ENCODE measurements at regions not wholly inside any gene's neighbourhood (a gene's known extent, or its start where the extent isn't known, plus 50 kb on each side); places are given as distances from the start of the nearest gene placed in this dataset.
"Not testable (repeated sequence)": the region's sequence is repeated elsewhere in the genome, so short reads cannot be mapped to it uniquely, and the experiment has no call there.

DNA sequence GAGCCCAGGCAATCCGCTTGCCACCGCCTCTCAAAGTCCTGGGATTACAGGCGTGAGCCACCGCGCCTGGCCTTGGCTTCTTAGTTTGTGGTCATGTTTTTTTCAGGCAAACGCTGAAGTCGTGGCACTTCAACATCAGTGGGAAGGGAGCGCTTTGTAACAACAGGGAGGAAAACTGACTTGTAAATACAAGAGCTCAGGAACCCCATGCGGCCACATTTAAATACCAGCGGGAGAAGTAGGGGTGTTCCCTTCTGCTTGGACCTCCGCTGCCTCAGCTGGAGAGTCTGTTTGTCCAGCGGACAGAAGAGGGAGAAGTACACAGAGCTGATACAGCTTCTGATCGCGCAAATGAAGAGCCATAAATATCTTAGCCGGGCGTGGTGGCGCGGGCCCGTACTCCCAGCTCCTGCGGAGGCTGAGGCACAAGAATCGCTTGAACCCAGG lies 108.7 kb upstream of the KMT2C start:
- no peak overlapping the region for H3K27ac ChIP-seq (ENCODE audit: low read depth, low read length)
- H3K27me3 ChIP-seq (ENCODE audit: control insufficient read depth in 1 of 2, insufficient read depth in 2 of 2, low read length in 2 of 2): no peaks in the 10 kb centered on the region

GRCh38 chr7:152543799-152544198 lies 108.0 kb upstream of the KMT2C start:
- H3K36me3 ChIP-seq (ENCODE audit: control insufficient read depth in 1 of 2, insufficient read depth in 2 of 2, low read length in 2 of 2): no peaks in the 10 kb centered on the region

More for the DNA sequence above, 108.7 kb upstream of the KMT2C start:
- no peaks in the 10 kb centered on the region for H3K4me1 ChIP-seq (ENCODE audit: control insufficient read depth in 1 of 2, insufficient read depth in 2 of 2, low read length in 2 of 2)
- no peak overlapping the region for H3K4me3 ChIP-seq (ENCODE audit: low read depth in 1 of 2, low read length in 2 of 2)
- no peaks in the 10 kb centered on the region for H3K36me3 ChIP-seq (ENCODE audit: control insufficient read depth in 1 of 2, insufficient read depth in 2 of 2, low read length in 2 of 2)
- H3K9ac ChIP-seq (ENCODE audit: low read depth in 1 of 2, low read length in 2 of 2): no peak overlapping the region
- H3K9me3 ChIP-seq (ENCODE audit: control insufficient read depth in 1 of 2, low read length in 2 of 2): no peaks in the 10 kb centered on the region

GRCh38 chr7:152541892-152542291 lies 106.1 kb upstream of the KMT2C start:
- Histone ChIP-seq H3K4me1 (ENCODE audit: control insufficient read depth in 1 of 2, insufficient read depth in 2 of 2, low read length in 2 of 2) (no peaks in the 10 kb centered on the region), H3K27me3 (ENCODE audit: control insufficient read depth in 1 of 2, insufficient read depth in 2 of 2, low read length in 2 of 2) (no peaks in the 10 kb centered on the region), H3K4me3 (ENCODE audit: low read depth in 1 of 2, low read length in 2 of 2) (no peak overlapping the region), H3K9me3 (ENCODE audit: control insufficient read depth in 1 of 2, low read length in 2 of 2) (no peaks in the 10 kb centered on the region), H3K27ac (ENCODE audit: low read depth, low read length) (no peak overlapping the region), H3K9ac (ENCODE audit: low read depth in 1 of 2, low read length in 2 of 2) (no peak overlapping the region), H3K36me3 (ENCODE audit: control insufficient read depth in 1 of 2, insufficient read depth in 2 of 2, low read length in 2 of 2) (no peaks in the 10 kb centered on the region)

More at GRCh38 chr7:152543799-152544198, 108.0 kb upstream of the KMT2C start:
- H3K9ac ChIP-seq (ENCODE audit: low read depth in 1 of 2, low read length in 2 of 2): no peak overlapping the region
- H3K4me3 ChIP-seq (ENCODE audit: low read depth in 1 of 2, low read length in 2 of 2): no peak overlapping the region
- H3K4me1 ChIP-seq (ENCODE audit: control insufficient read depth in 1 of 2, insufficient read depth in 2 of 2, low read length in 2 of 2): no peaks in the 10 kb centered on the region
- H3K27ac ChIP-seq (ENCODE audit: low read depth, low read length): no peak overlapping the region
- H3K27me3 ChIP-seq (ENCODE audit: control insufficient read depth in 1 of 2, insufficient read depth in 2 of 2, low read length in 2 of 2): no peaks in the 10 kb centered on the region
- H3K9me3 ChIP-seq (ENCODE audit: control insufficient read depth in 1 of 2, low read length in 2 of 2): no peaks in the 10 kb centered on the region

DNA sequence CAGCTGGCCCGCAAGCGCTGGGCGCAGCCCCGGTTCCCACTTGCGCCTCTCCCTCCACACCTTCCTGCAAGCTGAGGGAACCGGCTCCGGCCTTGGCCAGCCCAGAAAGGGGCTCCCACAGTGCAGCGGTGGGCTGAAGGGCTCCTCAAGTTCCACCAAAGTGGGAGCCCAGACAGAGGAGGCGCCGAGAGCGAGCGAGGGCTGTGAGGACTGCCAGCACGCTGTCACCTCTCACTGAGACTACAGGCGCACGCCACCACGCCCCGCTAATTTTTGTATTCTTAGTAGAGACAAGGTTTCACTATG lies 103.3 kb upstream of the KMT2C start:
- not testable (repeated sequence) for H3K4me1 ChIP-seq (ENCODE audit: control insufficient read depth in 1 of 2, insufficient read depth in 2 of 2, low read length in 2 of 2); H3K27ac ChIP-seq (ENCODE audit: low read depth, low read length); H3K4me3 ChIP-seq (ENCODE audit: low read depth in 1 of 2, low read length in 2 of 2); H3K9ac ChIP-seq (ENCODE audit: low read depth in 1 of 2, low read length in 2 of 2); H3K27me3 ChIP-seq (ENCODE audit: control insufficient read depth in 1 of 2, insufficient read depth in 2 of 2, low read length in 2 of 2); H3K9me3 ChIP-seq (ENCODE audit: control insufficient read depth in 1 of 2, low read length in 2 of 2); H3K36me3 ChIP-seq (ENCODE audit: control insufficient read depth in 1 of 2, insufficient read depth in 2 of 2, low read length in 2 of 2)

DNA sequence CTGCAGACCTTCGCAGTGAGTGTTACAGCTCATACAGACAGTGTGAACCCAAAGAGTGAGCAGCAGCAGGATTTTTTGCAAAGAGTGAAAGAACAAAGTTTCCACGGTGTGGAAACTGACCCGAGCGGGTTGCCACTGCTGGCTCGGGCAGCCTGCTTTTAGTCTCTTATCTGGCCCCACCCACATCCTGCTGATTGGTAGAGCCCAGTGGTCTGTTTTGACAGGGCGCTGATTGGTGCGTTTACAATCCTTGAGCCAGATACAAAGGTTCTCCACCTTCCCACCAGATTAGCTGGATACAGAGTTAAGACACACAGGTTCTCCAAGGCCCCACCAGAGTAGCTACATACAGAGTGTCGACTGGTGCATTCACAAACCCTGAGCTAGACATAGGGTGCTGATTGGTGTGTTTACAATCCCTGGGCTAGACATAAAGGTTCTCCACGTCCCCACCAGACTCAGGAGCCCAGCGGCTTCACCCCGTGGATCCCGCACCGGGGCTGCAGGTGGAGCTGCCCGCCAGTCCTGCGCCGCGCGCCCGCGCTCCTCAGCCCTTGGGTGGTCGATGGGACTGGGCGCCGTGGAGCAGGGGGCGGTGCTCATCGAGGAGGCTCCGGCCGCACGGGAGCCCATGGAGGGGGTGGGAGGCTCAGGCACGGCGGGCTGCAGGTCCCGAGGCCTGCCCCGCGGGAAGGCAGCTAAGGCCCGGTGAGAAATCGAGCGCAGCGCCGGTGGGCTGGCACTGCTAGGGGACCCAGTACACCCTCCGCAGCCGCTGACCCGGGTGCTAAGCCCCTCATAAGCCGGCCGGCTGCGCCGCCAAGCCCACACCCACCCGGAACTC lies 102.8 kb upstream of the KMT2C start:
- H3K4me3 ChIP-seq (ENCODE audit: low read depth in 1 of 2, low read length in 2 of 2); H3K36me3 ChIP-seq (ENCODE audit: control insufficient read depth in 1 of 2, insufficient read depth in 2 of 2, low read length in 2 of 2); H3K27me3 ChIP-seq (ENCODE audit: control insufficient read depth in 1 of 2, insufficient read depth in 2 of 2, low read length in 2 of 2); H3K4me1 ChIP-seq (ENCODE audit: control insufficient read depth in 1 of 2, insufficient read depth in 2 of 2, low read length in 2 of 2); H3K9ac ChIP-seq (ENCODE audit: low read depth in 1 of 2, low read length in 2 of 2); H3K27ac ChIP-seq (ENCODE audit: low read depth, low read length); H3K9me3 ChIP-seq (ENCODE audit: control insufficient read depth in 1 of 2, low read length in 2 of 2): not testable (repeated sequence)

DNA sequence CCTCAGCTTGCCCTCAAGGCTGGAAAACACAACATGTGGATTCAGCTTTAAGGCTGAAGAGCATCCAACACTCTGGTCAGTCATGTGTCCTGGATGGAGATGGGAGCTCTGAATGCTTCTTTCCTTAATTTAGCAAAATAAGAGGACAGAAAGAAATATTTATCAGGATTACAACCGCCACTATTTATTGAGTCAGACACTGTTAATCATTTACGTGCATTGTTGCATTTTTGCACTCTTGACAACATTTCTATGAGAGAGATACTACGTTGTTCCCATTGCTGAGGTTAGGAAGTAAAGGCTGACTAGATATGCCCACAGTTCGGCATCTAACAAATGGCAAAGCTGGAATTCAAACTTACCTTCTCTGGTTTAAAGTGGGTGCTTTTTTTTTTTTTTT lies 101.8 kb upstream of the KMT2C start:
- H3K27me3 ChIP-seq (ENCODE audit: control insufficient read depth in 1 of 2, insufficient read depth in 2 of 2, low read length in 2 of 2): no peaks in the 10 kb centered on the region
- no peak overlapping the region for H3K27ac ChIP-seq (ENCODE audit: low read depth, low read length)
- H3K9me3 ChIP-seq (ENCODE audit: control insufficient read depth in 1 of 2, low read length in 2 of 2): no peaks in the 10 kb centered on the region
- no peaks in the 10 kb centered on the region for H3K36me3 ChIP-seq (ENCODE audit: control insufficient read depth in 1 of 2, insufficient read depth in 2 of 2, low read length in 2 of 2)
- no peaks in the 10 kb centered on the region for H3K4me1 ChIP-seq (ENCODE audit: control insufficient read depth in 1 of 2, insufficient read depth in 2 of 2, low read length in 2 of 2)
- no peak overlapping the region for H3K9ac ChIP-seq (ENCODE audit: low read depth in 1 of 2, low read length in 2 of 2)
- H3K4me3 ChIP-seq (ENCODE audit: low read depth in 1 of 2, low read length in 2 of 2): no peak overlapping the region

- no peaks in the 10 kb centered on the region for H3K27me3 ChIP-seq (ENCODE audit: control insufficient read depth in 1 of 2, insufficient read depth in 2 of 2, low read length in 2 of 2)
- no peak overlapping the region for H3K27ac ChIP-seq (ENCODE audit: low read depth, low read length)
- H3K9me3 ChIP-seq (ENCODE audit: control insufficient read depth in 1 of 2, low read length in 2 of 2): no peaks in the 10 kb centered on the region
- no peak overlapping the region for H3K9ac ChIP-seq (ENCODE audit: low read depth in 1 of 2, low read length in 2 of 2)
- no peaks in the 10 kb centered on the region for H3K4me1 ChIP-seq (ENCODE audit: control insufficient read depth in 1 of 2, insufficient read depth in 2 of 2, low read length in 2 of 2)
- H3K36me3 ChIP-seq (ENCODE audit: control insufficient read depth in 1 of 2, insufficient read depth in 2 of 2, low read length in 2 of 2): no peaks in the 10 kb centered on the region
- H3K4me3 ChIP-seq (ENCODE audit: low read depth in 1 of 2, low read length in 2 of 2): no peak overlapping the region
Observed at GRCh38 chr7:152528612-152529011, 92.8 kb upstream of the KMT2C start.

DNA sequence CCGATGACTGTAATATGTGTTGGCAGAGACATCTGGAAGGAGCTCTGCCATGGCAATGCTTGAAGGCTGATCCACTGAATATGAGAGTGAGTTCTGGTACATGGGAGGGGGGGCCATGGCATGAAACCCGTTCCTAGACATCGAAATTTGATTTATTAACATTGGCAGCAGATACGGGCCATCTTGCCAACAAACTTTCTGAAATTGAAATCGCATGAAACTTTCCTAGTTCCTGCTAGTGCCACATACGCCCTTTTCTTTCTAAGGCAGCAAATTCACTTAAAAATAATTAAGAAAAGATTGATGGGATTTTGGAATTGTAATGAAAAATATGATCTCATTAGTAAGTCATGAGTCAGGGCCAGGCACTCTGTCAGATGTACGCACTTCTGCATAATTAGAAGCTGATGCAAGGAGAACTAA lies 91.8 kb upstream of the KMT2C start:
- Histone ChIP-seq H3K36me3 (ENCODE audit: control insufficient read depth in 1 of 2, insufficient read depth in 2 of 2, low read length in 2 of 2) (no peaks in the 10 kb centered on the region), H3K9ac (ENCODE audit: low read depth in 1 of 2, low read length in 2 of 2) (no peak overlapping the region), H3K27ac (ENCODE audit: low read depth, low read length) (no peak overlapping the region), H3K4me3 (ENCODE audit: low read depth in 1 of 2, low read length in 2 of 2) (no peak overlapping the region), H3K27me3 (ENCODE audit: control insufficient read depth in 1 of 2, insufficient read depth in 2 of 2, low read length in 2 of 2) (no peaks in the 10 kb centered on the region), H3K4me1 (ENCODE audit: control insufficient read depth in 1 of 2, insufficient read depth in 2 of 2, low read length in 2 of 2) (peaks cover 2 to 3% of the 10 kb centered on the region in 2 donors), H3K9me3 (ENCODE audit: control insufficient read depth in 1 of 2, low read length in 2 of 2) (no peaks in the 10 kb centered on the region)

- no peaks in the 10 kb centered on the region for H3K36me3 ChIP-seq (ENCODE audit: control insufficient read depth in 1 of 2, insufficient read depth in 2 of 2, low read length in 2 of 2)
- H3K4me3 ChIP-seq (ENCODE audit: low read depth in 1 of 2, low read length in 2 of 2): no peak overlapping the region
- no peaks in the 10 kb centered on the region for H3K27me3 ChIP-seq (ENCODE audit: control insufficient read depth in 1 of 2, insufficient read depth in 2 of 2, low read length in 2 of 2)
- no peak overlapping the region for H3K27ac ChIP-seq (ENCODE audit: low read depth, low read length)
- H3K9me3 ChIP-seq (ENCODE audit: control insufficient read depth in 1 of 2, low read length in 2 of 2): no peaks in the 10 kb centered on the region
- no peak overlapping the region for H3K9ac ChIP-seq (ENCODE audit: low read depth in 1 of 2, low read length in 2 of 2)
- peaks cover 5 to 10% of the 10 kb centered on the region in 2 donors for H3K4me1 ChIP-seq (ENCODE audit: control insufficient read depth in 1 of 2, insufficient read depth in 2 of 2, low read length in 2 of 2)
Observed at GRCh38 chr7:152523916-152524315, 88.1 kb upstream of the KMT2C start.

GRCh38 chr7:152522571-152523067 lies 86.8 kb upstream of the KMT2C start:
- Histone ChIP-seq H3K9me3 (ENCODE audit: control insufficient read depth in 1 of 2, low read length in 2 of 2) (no peaks in the 10 kb centered on the region), H3K36me3 (ENCODE audit: control insufficient read depth in 1 of 2, insufficient read depth in 2 of 2, low read length in 2 of 2) (no peaks in the 10 kb centered on the region), H3K4me3 (ENCODE audit: low read depth in 1 of 2, low read length in 2 of 2) (peak overlapping the region; percentile 36 to 37), H3K27ac (ENCODE audit: low read depth, low read length) (no peak overlapping the region), H3K9ac (ENCODE audit: low read depth in 1 of 2, low read length in 2 of 2) (no peak overlapping the region), H3K27me3 (ENCODE audit: control insufficient read depth in 1 of 2, insufficient read depth in 2 of 2, low read length in 2 of 2) (no peaks in the 10 kb centered on the region), H3K4me1 (ENCODE audit: control insufficient read depth in 1 of 2, insufficient read depth in 2 of 2, low read length in 2 of 2) (peaks cover 5 to 10% of the 10 kb centered on the region in 2 donors)
